ENCODE measurements at regions not wholly inside any gene's neighbourhood (a gene's known extent, or its start where the extent isn't known, plus 50 kb on each side); places are given as distances from the start of the nearest gene placed in this dataset.

DNA sequence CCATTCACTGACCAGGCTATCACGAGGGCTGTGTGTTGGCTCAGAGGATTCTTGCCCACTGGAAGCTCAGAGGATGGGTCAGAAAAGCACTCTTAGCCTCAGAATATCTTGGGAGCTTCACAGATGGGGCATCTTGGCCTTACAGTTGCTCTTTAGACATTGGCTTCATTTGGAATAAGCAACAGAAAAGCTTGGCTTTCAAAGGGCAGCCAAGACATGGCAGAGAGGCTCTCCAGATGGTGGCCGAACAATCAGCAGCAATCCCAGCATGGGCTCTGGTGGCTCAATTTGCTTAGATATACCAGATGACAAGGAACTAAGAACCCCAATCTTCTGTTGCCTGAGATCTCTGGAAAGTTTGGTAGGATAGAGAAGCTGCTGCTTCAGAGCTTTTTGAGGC is 446.2 kb downstream of the ADRA2A start:
- Histone ChIP-seq H3K27ac (ENCODE audit: low read length) (no peak overlapping the region), H3K4me3 (ENCODE audit: low read length) (no peak overlapping the region), H3K4me1 (ENCODE audit: control insufficient read depth, insufficient read depth, low read length) (no peaks in the 10 kb centered on the region), H3K27me3 (ENCODE audit: control insufficient read depth, insufficient read depth, low read length) (no peaks in the 10 kb centered on the region), H3K36me3 (ENCODE audit: control insufficient read depth, insufficient read depth, low read length) (no peaks in the 10 kb centered on the region), H3K9me3 (ENCODE audit: control insufficient read depth, insufficient read depth, low read length) (no peaks in the 10 kb centered on the region)
- Mint-ChIP-seq H3K36me3 (no peaks in the 10 kb centered on the region), H3K27ac (no peak overlapping the region), H3K4me1 (no peaks in the 10 kb centered on the region), H3K27me3 (ENCODE audit: low read depth in 2 of 2) (peaks cover 0 to 9% of the 10 kb centered on the region in 2 donors), H3K9me3 (peaks cover 0 to 3% of the 10 kb centered on the region in 2 donors), H3K4me3 (no peak overlapping the region)
- no peak for TF ChIP-seq CTCF (IDR thresholded peaks at IDR 0.05)
- intact Hi-C loops (cut with micrococcal nuclease), result no loop called here
- ATAC-seq, result no peak
- 81% methylated on average over 2 of the region's 2 CpGs for WGBS (ENCODE audit: insufficient coverage)
- DNase-seq, result no peak

- TF ChIP-seq CTCF (IDR thresholded peaks at IDR 0.05), result no peak
- no peak for ATAC-seq
- H3K27ac ChIP-seq (ENCODE audit: low read length), result no peak overlapping the region
- no peak overlapping the region for H3K4me3 ChIP-seq (ENCODE audit: low read length)
- H3K36me3 Mint-ChIP-seq, result no peaks in the 10 kb centered on the region
- intact Hi-C loops (cut with micrococcal nuclease), result no loop called here
- 64% methylated on average over 3 of the region's 3 CpGs for WGBS (ENCODE audit: insufficient coverage)
- H3K4me1 ChIP-seq (ENCODE audit: control insufficient read depth, insufficient read depth, low read length), result no peaks in the 10 kb centered on the region
- no peaks in the 10 kb centered on the region for H3K9me3 ChIP-seq (ENCODE audit: control insufficient read depth, insufficient read depth, low read length)
- H3K4me1 Mint-ChIP-seq, result no peaks in the 10 kb centered on the region
- H3K27me3 ChIP-seq (ENCODE audit: control insufficient read depth, insufficient read depth, low read length), result no peaks in the 10 kb centered on the region
- no peak overlapping the region for H3K4me3 Mint-ChIP-seq
- DNase-seq, result no peak
- peaks cover 0 to 3% of the 10 kb centered on the region in 2 donors for H3K9me3 Mint-ChIP-seq
- H3K36me3 ChIP-seq (ENCODE audit: control insufficient read depth, insufficient read depth, low read length), result no peaks in the 10 kb centered on the region
- peaks cover 0 to 9% of the 10 kb centered on the region in 2 donors for H3K27me3 Mint-ChIP-seq (ENCODE audit: low read depth in 2 of 2)
- no peak overlapping the region for H3K27ac Mint-ChIP-seq
Observed at GRCh38 chr10:111524134-111524533, 447.3 kb downstream of the ADRA2A start.

DNA sequence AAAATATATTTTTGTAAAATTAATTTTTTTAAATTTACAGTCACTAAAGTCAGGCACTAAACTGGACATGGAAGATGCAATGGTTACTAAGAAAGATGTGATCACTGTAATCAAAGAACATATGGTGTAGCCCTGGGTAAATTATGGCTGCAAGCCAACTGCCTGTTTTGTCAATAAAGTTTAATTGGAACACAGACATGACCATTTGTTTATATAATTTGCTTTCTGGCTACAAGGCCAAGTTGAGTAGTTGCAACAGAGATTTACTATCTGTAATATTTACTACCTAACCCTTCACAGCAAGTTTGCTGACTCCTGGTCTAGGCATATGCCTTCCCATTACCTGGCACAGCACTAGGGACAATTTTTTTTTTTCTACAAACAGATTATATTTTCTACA is 448.9 kb downstream of the ADRA2A start:
- H3K27ac Mint-ChIP-seq, result no peak overlapping the region
- no peak for DNase-seq

More for the DNA sequence above, 448.9 kb downstream of the ADRA2A start:
- H3K27me3 Mint-ChIP-seq (ENCODE audit: low read depth in 2 of 2), result peaks cover 0 to 9% of the 10 kb centered on the region in 2 donors
- intact Hi-C loops (cut with micrococcal nuclease), result no loop called here
- Histone ChIP-seq H3K4me3 (ENCODE audit: low read length) (no peak overlapping the region), H3K36me3 (ENCODE audit: control insufficient read depth, insufficient read depth, low read length) (no peaks in the 10 kb centered on the region), H3K9me3 (ENCODE audit: control insufficient read depth, insufficient read depth, low read length) (no peaks in the 10 kb centered on the region), H3K27me3 (ENCODE audit: control insufficient read depth, insufficient read depth, low read length) (no peaks in the 10 kb centered on the region), H3K27ac (ENCODE audit: low read length) (no peak overlapping the region), H3K4me1 (ENCODE audit: control insufficient read depth, insufficient read depth, low read length) (no peaks in the 10 kb centered on the region)
- ATAC-seq, result no peak
- no peak for TF ChIP-seq CTCF (IDR thresholded peaks at IDR 0.05)
- H3K4me3 Mint-ChIP-seq, result no peak overlapping the region
- no peaks in the 10 kb centered on the region for H3K36me3 Mint-ChIP-seq
- no peaks in the 10 kb centered on the region for H3K4me1 Mint-ChIP-seq
- H3K9me3 Mint-ChIP-seq, result peaks cover 0 to 3% of the 10 kb centered on the region in 2 donors
